ENCODE measurements at regions not wholly inside any gene's neighbourhood (a gene's known extent, or its start where the extent isn't known, plus 50 kb on each side); places are given as distances from the start of the nearest gene placed in this dataset.
"Not testable (repeated sequence)": the region's sequence is repeated elsewhere in the genome, so short reads cannot be mapped to it uniquely, and the experiment has no call there.

GRCh38 chr1:96524100-96524499 lies 197.5 kb upstream of the PTBP2 start:
- no peak for ATAC-seq

GRCh38 chr1:96525657-96526557 lies 195.7 kb upstream of the PTBP2 start:
- Histone ChIP-seq H3K79me2 (ENCODE audit: insufficient read depth, low read length) (no peaks in the 10 kb centered on the region), H3K4me1 (ENCODE audit: insufficient read depth, low read length) (no peaks in the 10 kb centered on the region), H3K4me2 (ENCODE audit: low read depth, low read length) (no peak overlapping the region), H2AFZ (ENCODE audit: low read length) (no peak overlapping the region), H3K9ac (ENCODE audit: insufficient read depth, low read depth, low read length) (no peak overlapping the region), H3K27ac (ENCODE audit: extremely low read length, insufficient read depth, low read length) (no peak overlapping the region), H3K36me3 (replicated peaks in 1 of 2; ENCODE audit: control insufficient read depth in 1 of 2, insufficient read depth in 2 of 2, low read length in 2 of 2) (no peaks in the 10 kb centered on the region), H3K4me3 (replicated peaks in 1 of 3; ENCODE audit: insufficient read depth in 1 of 3, low read depth in 2 of 3, low read length in 3 of 3) (no peak overlapping the region), H3K27me3 (ENCODE audit: control insufficient read depth in 1 of 2, insufficient read depth in 2 of 2, low read length in 2 of 2) (no peaks in the 10 kb centered on the region), H3K9me3 (ENCODE audit: low read length) (peaks cover 17% of the 10 kb centered on the region), H4K20me1 (ENCODE audit: insufficient read depth, low read length) (no peaks in the 10 kb centered on the region)
- ATAC-seq (no peak), FAIRE-seq (no peak), DNase-seq (ENCODE audit: low spot score) (no peak)
- ChIA-PET CTCF (ENCODE audit: low intra/inter-chr PET ratio, low total read pairs) (no interaction called here), POLR2A (no interaction called here)
- in situ Hi-C loops (cut with HindIII; ENCODE audit: extremely low pct_ligation_motif_present, low pct_unique_long_range_greater_than_20kb), result no loop called here
- WGBS (ENCODE audit: low lambda C conversion rate), result 21% methylated on average over 8 of the region's 8 CpGs
- BruUV-seq (replicated peaks), result no TSS peak
- TF ChIP-seq ZBTB3 (CRISPR knock-in tag; IDR thresholded peaks at IDR 0.05; ENCODE audit: borderline replicate concordance, low read depth), result no peak
- intact Hi-C loops (cut with micrococcal nuclease; ENCODE audit: unreplicated experiment), result no loop called here

More at GRCh38 chr1:96524100-96524499, 197.5 kb upstream of the PTBP2 start:
- no TSS peak for BruUV-seq (replicated peaks)
- no peak for DNase-seq (ENCODE audit: low spot score)
- Histone ChIP-seq H3K36me3 (replicated peaks in 1 of 2; ENCODE audit: control insufficient read depth in 1 of 2, insufficient read depth in 2 of 2, low read length in 2 of 2) (no peaks in the 10 kb centered on the region), H3K4me1 (ENCODE audit: insufficient read depth, low read length) (no peaks in the 10 kb centered on the region), H3K9me3 (ENCODE audit: low read length) (peaks cover 12% of the 10 kb centered on the region), H2AFZ (ENCODE audit: low read length) (no peak overlapping the region), H3K79me2 (ENCODE audit: insufficient read depth, low read length) (no peaks in the 10 kb centered on the region), H3K27ac (ENCODE audit: extremely low read length, insufficient read depth, low read length) (no peak overlapping the region), H3K9ac (ENCODE audit: insufficient read depth, low read depth, low read length) (no peak overlapping the region), H3K4me3 (replicated peaks in 1 of 3; ENCODE audit: insufficient read depth in 1 of 3, low read depth in 2 of 3, low read length in 3 of 3) (no peak overlapping the region), H4K20me1 (ENCODE audit: insufficient read depth, low read length) (no peaks in the 10 kb centered on the region), H3K27me3 (ENCODE audit: control insufficient read depth in 1 of 2, insufficient read depth in 2 of 2, low read length in 2 of 2) (no peaks in the 10 kb centered on the region), H3K4me2 (ENCODE audit: low read depth, low read length) (no peak overlapping the region)
- intact Hi-C loops (cut with micrococcal nuclease; ENCODE audit: unreplicated experiment) (no loop called here), in situ Hi-C loops (cut with HindIII; ENCODE audit: extremely low pct_ligation_motif_present, low pct_unique_long_range_greater_than_20kb) (no loop called here)
- 2% methylated on average over 2 of the region's 2 CpGs for WGBS (ENCODE audit: low lambda C conversion rate)
- no peak for FAIRE-seq
- TF ChIP-seq ZNF329 (CRISPR knock-in tag; IDR thresholded peaks at IDR 0.05; ENCODE audit: low read depth) (no peak), THAP11 (CRISPR knock-in tag; IDR thresholded peaks at IDR 0.05) (no peak), STAG1 (CRISPR knock-in tag; IDR thresholded peaks at IDR 0.05) (peak; percentile 24; the same call in 1 of the 2 replicates), SMAD3 (CRISPR knock-in tag; IDR thresholded peaks at IDR 0.05) (no peak)
- ChIA-PET POLR2A (no interaction called here), CTCF (ENCODE audit: low intra/inter-chr PET ratio, low total read pairs) (no interaction called here)

- DNase-seq (ENCODE audit: low spot score); CTCF ChIA-PET (ENCODE audit: low intra/inter-chr PET ratio, low total read pairs); H3K36me3 ChIP-seq (replicated peaks in 1 of 2; ENCODE audit: control insufficient read depth in 1 of 2, insufficient read depth in 2 of 2, low read length in 2 of 2); BruUV-seq (replicated peaks); H3K4me3 ChIP-seq (replicated peaks in 1 of 3; ENCODE audit: insufficient read depth in 1 of 3, low read depth in 2 of 3, low read length in 3 of 3); H2AFZ ChIP-seq (ENCODE audit: low read length); in situ Hi-C loops (cut with HindIII; ENCODE audit: extremely low pct_ligation_motif_present, low pct_unique_long_range_greater_than_20kb); H3K9ac ChIP-seq (ENCODE audit: insufficient read depth, low read depth, low read length); H3K27ac ChIP-seq (ENCODE audit: extremely low read length, insufficient read depth, low read length); H4K20me1 ChIP-seq (ENCODE audit: insufficient read depth, low read length); intact Hi-C loops (cut with micrococcal nuclease; ENCODE audit: unreplicated experiment); H3K27me3 ChIP-seq (ENCODE audit: control insufficient read depth in 1 of 2, insufficient read depth in 2 of 2, low read length in 2 of 2); POLR2A ChIA-PET; H3K79me2 ChIP-seq (ENCODE audit: insufficient read depth, low read length); ATAC-seq; FAIRE-seq; H3K4me2 ChIP-seq (ENCODE audit: low read depth, low read length); H3K4me1 ChIP-seq (ENCODE audit: insufficient read depth, low read length): not testable (repeated sequence)
- peaks cover 17% of the 10 kb centered on the region for H3K9me3 ChIP-seq (ENCODE audit: low read length)
- WGBS (ENCODE audit: low lambda C conversion rate), result 0% methylated on average over 1 of the region's 1 CpG
These were observed 192.9 kb upstream of the PTBP2 start for GRCh38 chr1:96528672-96529071.
